GM21360 (cell line): ENCODE measurements at regions not wholly inside any gene's neighbourhood (a gene's known extent, or its start where the extent isn't known, plus 50 kb on each side); places are given as distances from the start of the nearest gene placed in this dataset.
A peak's percentile ranks its signal among the peaks of the same experiment; 100 is the strongest.

Experiments
- ATAC-seq: cut with Tn5 transposase; IDR thresholded peaks from one replicate; pipeline ENCODE4 v1.9.1; 2021; ENCODE audit warnings: mild to moderate bottlenecking, moderate library complexity; ENCODE audit not compliant: unreplicated experiment

DNA sequence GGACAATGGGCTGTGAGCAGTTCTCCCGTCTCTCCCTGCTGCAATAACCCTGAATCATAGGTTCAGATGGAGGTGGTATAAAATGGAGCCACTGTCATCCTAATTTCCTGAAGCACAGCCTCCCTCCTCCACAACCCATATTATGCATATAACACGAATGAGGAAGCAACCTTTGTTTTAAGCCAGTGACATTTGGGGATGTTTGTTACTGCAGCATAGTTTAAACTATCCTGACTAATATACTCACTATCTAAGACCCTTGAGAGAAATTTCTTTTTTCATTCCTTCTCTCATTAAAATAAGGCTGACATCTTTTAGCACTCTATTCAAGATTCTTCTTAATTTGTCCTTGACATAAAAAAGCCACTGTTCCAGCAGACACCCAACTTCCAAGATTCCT is 413.4 kb downstream of the SOX9 start:
- no peak for ATAC-seq

DNA sequence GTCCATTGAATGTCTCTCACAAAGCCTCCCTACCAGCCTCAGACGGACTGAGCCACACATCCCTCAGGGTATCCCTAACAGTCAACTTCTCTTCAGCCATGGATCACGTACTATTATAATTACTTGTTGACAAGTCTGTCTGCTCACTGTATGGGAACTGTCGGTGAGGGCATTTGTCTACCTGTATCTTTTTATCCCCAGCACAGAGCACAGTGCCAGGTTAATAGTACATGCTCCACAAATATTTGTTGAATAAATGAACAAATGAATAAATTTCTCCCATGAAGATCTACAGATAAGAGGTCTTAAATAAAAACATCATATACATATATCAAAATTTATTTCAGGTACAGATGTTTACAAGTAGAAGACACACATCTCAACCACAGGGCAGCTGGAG is 414.0 kb downstream of the SOX9 start:
- ATAC-seq: no peak

DNA sequence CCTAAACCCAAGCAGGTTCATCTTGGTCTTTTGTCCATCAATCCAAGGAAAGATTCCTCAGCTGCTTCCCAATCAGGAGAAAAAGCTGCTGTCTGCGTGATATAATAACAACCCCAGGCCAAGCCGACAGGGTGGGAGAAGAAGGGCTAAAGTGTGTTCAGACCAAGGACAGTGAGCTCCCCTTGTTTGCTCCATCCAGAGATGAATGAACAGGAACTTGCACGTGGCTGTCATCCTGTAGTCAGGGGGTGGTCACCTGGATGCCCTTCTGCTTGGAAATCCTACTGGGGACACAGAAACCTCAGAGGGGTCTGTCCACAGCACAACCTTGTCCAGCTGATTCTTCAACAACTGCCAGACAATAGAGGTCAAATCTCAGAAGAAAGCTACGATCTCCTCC is 414.5 kb downstream of the SOX9 start:
- ATAC-seq: no peak

DNA sequence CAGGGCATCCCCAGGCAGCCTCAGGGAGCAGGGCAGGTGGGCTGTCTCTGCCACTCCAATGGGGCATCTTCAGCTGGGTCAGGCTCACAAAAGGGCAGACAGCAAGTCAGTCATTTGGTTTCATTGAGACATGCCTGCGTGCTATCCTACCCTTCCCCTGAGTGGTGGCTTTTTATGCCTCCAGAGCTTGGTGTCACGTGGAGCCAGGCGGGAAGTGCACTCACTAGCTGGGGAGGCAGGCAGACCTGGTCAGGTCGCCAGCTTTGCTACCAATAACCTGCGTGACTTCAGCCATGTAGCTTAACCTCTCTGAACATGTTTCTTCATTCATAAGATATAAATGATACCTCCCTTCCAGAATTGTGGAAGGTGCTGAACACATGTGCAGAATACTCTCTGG is 415.0 kb downstream of the SOX9 start:
- no peak for ATAC-seq

DNA sequence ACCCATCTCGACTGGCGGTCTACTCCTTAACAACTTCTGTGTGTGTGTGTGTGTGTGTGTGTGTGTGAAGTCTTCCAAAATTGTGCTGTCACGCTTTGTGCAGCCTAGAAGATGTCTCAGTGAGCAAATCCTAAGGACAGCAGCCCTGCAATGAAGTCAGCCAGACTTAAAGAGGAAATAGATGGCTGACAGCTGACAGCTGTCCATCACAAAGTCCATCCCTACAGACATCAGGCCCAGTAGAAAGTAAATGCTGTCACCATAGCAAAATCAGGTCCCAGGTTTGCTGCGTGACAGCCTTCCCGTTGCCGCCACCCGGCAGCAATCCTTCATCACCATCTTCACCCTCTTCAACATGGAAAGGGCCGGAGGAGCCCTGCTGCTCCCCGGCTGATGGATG is 416.0 kb downstream of the SOX9 start:
- ATAC-seq: no peak

DNA sequence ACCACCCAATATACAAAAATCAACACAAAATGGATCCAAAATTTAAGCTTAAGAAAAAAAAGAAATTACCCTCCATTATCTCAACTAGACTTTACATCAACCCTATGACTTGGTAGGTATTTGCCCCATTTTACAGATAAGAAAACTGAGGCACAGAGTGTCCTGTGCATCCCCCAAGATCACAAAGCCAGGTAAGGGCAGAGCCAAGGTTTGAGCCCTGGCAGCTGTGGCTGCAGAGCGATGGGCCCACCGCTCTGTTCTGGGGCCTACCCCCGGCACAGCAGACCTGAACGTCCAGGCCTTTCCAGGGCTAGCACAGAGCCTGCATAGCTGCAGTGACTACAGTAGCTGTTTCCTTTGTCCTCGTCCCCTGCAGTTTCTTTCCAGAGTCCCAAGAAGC is 417.6 kb downstream of the SOX9 start:
- no peak for ATAC-seq

DNA sequence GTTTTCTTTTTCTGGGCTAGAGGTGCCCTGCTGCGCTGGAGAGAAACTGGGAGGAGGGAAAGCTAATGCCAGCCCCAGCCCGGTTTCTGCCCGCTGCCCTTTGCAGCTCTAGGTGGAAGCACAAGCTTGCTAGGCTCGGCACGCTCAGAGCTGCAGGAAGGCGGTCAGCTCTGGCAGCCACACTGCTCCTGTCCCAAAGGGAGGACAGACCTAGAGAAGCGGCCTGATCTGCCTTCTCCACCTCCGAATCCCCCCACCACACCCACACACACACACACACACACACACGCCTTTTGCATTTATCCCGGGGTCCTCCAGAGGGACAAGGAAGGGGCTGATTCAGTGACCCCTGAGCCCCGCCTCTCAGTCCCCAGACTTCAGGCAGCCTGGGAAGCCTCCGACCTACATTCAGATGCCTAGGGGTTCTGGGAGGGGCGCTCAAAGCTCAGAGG is 418.1 kb downstream of the SOX9 start:
- ATAC-seq: no peak

DNA sequence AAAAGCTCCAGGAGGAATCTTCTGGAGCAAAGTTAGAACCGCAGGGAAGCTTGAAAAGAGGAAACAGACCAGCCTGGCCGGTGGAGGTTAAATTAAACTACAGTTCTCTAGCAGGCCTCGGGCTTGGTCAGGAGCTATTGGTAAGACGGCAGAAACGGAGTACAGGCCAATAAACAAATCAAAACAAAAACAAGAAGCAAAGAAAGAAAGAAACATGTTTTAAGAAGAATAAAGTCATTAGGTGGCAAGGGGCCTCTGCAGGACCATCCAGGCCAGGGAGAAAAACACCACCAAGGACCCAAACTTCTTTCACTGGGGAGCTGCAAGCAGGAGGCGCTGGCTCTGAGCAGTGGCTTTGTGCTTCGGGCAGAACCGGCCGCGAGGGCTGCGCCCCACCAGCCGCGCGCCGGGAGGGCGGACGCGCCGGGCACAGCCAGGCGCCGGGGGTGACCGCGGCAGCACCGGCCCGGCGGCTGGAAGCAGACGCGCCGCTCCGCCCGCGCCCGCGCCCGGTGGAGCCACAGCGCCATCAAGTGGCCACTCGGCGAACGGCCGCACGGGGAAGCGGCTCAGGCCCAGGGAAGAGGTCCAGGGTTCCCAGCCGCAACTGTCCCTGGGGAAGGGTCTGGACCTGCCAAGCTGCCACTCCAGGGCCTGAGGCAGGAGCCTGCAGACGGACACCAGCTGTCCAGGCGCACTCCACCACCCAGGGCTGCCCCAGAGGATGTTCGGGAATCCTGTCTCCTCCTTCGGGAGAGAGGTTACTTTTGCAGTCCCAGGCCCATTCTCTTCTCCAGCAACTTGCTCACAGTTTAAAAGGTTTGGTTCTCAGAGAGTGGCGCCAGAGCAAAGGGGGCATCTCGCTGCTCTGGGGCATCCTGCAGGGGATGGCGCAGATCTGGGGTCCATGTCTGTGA is 419.4 kb downstream of the SOX9 start:
- ATAC-seq: peak; percentile 81

DNA sequence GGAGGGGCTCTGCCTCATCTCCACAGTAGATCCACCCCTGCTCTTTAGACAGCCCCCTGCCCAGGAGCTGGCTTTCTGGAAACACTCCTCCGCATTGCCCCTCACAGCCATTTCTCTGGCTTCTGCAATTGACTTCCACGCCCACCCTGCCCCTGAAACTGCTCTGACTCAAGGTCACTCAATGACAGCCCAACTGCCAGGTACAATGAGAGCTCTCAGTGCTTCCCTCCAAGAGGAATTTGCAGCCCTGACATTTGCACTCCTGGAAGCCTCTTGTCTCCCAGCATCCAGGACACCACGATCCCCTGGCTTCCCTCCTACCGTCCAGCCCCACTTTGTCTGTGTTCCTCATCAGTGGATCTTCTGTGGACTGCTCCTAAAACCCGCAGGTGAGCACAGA is 421.5 kb downstream of the SOX9 start:
- no peak for ATAC-seq

DNA sequence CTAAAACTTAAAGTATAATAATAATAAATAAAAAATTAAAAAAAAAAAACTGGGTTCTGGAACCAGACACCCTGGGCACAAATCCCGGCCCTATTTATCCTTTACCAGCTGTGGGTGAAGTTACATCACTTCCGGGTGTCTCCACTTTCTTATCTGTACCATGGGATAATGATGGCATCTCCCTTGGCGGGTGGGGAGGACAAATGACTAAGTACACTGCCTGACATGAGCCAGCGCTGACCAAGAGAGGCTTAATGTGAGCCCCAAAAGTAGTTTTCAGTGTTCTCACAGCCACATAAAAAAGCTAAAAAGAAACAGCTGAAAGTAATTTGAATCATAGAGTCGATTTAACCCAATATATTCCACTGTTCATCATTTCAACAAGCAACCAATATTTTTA is 424.9 kb downstream of the SOX9 start:
- no peak for ATAC-seq

DNA sequence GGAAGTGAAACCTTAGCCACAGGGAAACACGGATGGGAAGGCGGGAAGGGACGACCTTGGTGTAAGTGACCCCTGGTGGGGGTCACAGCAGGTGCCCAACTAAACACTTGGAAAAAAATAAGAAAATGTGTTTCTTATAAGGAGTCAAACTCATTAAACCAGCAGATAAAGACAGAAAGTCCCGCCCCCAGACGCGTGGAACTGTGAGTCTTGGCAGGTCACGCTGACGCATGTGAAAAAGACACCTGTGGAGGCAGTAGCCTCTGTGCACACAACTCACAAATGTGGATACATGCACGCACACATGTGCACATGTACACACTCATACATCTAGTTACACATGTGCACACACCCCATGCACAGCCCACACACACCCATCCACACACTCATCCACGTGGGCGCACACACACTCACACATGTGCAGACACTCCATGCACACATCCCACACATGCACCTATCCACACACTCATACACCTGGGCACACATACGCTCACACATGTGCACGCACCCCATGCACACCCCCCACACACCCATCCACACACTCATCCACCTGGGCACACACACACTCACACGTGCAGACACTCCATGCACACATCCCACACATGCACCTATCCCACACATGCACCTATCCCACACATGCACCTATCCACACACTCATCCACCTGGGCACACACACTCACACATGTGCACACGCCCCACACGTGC is 432.4 kb downstream of the SOX9 start:
- ATAC-seq: no peak

DNA sequence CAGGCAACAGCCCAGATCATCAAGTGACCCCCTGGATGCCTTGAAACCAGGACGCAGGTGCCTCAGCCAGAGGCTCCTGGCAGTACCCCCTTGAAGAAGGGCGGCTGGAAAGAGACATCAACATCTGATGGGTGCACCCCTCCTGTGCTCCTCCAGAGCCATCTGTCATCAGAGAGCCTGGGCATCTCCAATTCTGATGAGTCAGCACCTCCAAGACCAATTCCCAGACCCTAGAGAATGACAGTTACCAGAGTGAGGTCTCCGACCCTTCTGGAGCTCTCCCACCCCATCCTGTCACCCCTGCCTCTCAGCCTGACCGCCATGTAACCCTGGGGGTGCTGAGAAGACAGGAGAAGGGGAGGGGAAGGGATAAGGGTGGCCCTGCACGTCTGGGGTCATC is 433.7 kb downstream of the SOX9 start:
- ATAC-seq: no peak

DNA sequence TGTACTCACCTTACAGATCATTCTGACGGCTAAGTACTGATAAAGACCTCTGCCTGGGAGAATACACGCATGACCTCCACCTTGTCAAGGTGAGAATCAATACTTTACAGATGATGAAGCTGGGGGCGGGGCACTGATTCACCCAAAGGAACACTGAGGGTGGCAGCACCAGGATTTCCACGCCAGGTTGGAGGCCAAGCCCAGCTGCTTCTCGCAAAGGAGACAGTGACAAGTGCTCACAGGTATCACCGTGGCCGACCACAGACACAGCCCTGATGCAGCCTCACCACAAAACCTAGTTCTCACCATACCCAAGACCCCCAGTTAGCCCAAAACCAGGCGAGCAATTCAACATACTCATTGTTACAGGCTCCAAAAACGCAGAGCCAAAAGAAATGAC is 434.2 kb downstream of the SOX9 start:
- ATAC-seq: no peak

DNA sequence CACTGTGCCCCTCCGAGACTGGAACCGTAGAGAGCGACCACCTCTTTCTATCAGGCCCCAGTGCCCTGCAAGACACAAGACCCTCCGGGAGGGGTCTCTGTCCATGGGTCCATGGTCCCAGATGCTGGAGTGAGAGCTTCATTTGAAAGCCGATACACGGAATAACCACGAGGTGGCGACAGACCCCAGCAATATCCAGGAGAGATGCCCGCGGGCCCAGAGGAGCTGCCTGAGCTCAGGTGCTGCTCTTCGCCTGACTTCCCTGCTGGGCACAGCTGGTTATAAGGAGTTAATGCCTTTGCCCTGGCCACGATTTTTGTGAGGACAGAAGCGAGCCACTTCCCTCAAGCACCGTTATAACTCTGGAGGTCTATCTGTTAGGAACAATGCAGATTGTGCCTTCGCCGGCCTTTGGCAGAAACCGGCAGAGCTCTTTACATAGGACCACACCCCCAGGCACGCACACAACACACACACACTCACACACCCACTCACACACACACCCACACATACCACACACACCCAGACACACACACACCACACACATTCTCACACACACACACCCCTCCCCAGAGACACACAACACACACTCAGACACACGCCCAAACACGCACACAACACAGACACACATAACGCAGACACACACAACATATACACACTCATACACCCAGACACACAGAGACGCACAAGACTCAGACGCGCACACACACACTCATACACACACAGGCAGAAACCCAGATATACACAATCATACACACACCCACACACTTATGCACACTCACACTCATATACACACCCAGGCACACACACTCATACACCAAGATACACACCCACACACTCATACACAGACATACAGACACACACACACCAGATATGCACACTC is 436.4 kb downstream of the SOX9 start:
- ATAC-seq: peak; percentile 58

DNA sequence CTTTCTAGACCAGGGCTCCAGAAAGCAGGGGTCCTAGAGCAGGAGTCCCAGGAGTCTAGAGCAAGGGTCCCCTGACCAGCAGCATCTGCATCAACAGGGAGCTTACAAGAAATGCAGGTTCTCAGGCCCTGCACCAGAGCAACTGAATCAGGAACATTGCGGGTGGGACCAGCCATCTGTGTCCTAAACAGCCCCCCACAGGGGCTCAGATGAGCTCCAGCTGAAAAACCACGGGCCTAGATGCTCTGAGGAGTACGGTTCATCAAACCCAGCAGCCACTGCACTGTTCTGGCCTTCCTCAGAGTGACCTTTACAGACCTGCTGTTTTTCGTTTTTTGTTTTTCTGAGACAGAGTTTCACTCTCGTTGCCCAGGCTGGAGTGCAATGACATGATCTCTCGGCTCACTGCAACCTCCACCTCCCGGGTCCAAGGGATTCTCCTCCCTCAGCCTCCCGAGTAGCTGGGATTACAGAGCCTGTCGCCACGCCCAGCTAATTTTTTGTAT is 438.2 kb downstream of the SOX9 start:
- ATAC-seq: no peak

DNA sequence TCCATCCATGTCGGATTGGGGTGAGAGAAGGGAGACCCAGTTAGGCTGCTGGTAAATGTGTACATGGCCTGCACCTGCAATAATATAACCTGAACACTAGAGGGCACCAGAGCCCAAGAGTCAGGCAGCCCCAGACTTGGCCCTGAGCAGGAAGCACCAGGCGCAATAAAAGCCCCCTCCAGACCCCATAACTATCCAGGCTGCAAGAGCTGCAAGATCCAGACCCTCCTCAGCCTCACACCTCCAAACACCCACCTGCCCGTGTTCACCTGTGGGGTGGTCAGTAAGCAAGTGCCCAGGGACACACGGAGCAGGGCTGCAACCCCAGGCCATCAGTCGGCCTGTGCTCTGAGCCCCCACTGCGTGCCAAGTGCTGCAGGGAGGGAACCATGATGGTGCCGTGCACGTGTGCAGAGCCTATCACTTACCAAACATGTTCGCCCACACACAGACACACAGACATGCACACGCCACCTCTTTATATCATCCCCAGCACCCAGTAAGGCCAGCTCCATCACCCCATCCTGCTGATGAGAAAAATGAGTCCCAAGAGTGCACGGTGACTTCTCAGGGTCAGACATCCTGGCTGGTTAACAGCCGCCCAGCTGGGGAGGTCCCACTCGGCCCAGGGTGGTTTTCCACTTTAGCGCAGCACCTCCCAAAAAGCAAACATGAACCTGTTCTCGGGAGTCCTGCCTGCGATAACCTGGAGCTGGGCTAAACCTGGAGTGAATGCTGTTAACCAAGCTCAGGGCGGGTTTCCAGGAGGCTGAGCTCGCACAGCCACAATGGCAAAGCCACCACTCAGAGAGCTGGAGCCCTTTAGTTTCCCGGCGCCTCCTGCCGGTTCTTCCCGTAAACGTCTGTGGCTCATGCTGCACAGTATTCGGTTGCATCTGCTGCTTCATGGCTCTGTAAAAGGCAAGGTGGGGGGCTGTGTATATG is 439.8 kb downstream of the SOX9 start:
- ATAC-seq: peak; percentile 58

DNA sequence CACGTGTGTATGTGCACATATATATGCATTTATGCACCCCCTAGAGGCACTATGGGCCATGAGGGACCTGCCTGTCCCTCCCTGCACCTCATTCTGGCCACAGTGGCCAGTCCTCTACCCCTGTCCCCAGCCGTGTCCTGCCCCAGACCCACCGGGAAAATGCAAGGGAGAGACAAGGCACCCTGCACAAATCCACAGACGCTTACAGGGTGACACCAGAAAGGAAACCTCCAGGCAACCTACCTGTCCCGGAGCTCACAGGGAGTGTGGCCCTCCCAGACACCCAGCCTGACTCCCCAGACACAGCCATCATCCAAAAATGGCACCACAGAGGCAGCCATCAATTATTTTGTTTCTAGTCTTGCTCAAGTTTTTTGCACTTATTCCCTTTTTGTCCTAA is 440.4 kb downstream of the SOX9 start:
- ATAC-seq: no peak

DNA sequence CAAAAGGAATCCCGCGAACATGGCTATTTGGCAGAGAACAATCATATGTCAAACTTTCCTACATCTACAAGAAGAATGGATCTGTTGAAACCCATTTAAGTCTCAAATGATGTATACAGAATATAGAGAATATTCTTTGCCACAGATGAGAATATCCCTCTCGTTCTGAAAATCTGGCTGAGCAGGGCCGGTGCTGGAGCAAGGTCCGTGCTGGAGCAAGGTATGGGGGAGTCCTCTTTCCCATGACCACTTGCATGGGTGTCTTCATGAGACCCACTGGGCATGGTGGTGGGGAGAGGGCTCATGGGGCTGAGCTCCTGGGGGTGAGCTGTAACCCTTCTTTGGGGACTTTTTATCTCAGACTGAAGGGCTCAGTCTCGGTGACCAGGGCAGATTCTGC is 440.9 kb downstream of the SOX9 start:
- ATAC-seq: no peak

DNA sequence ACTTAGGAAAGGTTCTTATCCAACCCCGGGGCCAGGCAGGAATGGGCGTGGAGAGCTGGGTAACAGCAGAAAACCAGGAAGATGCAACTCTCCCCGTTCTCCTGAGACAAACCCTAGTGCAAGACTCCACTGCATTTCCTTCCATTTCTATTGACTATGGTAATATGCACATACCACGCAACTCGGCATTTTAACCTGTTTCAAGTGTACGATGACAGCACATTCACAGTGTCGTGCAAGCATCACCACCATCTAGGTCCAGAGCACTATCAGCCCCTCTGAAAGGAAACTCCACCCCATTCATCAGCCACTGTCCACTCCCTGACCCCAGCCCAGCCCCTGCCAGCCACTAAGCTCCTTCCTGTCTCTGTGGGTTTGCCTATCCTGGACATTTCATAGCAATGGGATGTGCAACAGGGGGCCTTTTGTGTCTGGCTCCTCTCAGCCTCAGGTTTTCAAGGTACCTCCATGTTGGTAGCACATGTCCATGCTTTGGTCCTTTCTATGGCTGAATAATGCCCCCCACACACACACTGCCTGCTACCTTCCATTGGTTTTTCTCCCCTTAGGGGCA is 441.9 kb downstream of the SOX9 start:
- no peak for ATAC-seq

DNA sequence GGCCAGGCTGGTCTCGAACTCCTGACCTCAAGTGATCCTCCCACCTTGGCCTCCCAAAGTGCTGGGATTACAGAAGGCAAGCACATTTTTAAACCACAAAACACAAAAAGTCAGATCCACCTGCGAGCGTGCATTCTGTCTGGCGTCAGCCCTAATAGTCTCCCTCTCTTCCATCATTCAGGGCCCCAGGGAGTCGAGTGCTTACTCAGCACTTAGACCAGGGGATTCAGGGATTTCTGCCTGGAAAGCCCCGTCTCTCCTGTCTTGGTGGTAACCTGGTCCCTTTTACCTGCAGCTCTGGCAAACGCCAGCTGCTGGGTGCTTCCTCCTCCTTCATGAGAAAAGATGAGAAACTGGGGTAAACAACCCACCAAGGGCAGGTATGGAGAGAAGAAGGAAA is 443.1 kb downstream of the SOX9 start:
- ATAC-seq: no peak
